ENCODE measurements at regions not wholly inside any gene's neighbourhood (a gene's known extent, or its start where the extent isn't known, plus 50 kb on each side); places are given as distances from the start of the nearest gene placed in this dataset.

- Histone ChIP-seq H3K4me1 (ENCODE audit: control insufficient read depth in 5 of 5, insufficient read depth in 5 of 5, low read length in 5 of 5) (no peaks in the 10 kb centered on the region), H3K27ac (ENCODE audit: low read depth in 1 of 2, low read length in 1 of 2) (no peak overlapping the region), H3K4me3 (no peak overlapping the region), H3K36me3 (ENCODE audit: control insufficient read depth in 4 of 4, insufficient read depth in 4 of 4, low read length in 4 of 4) (no peaks in the 10 kb centered on the region), H3K27me3 (ENCODE audit: control insufficient read depth in 3 of 3, insufficient read depth in 3 of 3, low read length in 2 of 3) (peaks cover 0 to 6% (median 4%) of the 10 kb centered on the region in 3 donors), H3K9ac (ENCODE audit: insufficient read depth in 1 of 2, low read length in 2 of 2) (no peak overlapping the region), H3K9me3 (ENCODE audit: control insufficient read depth in 4 of 4, insufficient read depth in 3 of 4, low read length in 3 of 4) (peaks cover 0 to 2% (median 0%) of the 10 kb centered on the region in 4 donors)
- TF ChIP-seq, protein P1, sequence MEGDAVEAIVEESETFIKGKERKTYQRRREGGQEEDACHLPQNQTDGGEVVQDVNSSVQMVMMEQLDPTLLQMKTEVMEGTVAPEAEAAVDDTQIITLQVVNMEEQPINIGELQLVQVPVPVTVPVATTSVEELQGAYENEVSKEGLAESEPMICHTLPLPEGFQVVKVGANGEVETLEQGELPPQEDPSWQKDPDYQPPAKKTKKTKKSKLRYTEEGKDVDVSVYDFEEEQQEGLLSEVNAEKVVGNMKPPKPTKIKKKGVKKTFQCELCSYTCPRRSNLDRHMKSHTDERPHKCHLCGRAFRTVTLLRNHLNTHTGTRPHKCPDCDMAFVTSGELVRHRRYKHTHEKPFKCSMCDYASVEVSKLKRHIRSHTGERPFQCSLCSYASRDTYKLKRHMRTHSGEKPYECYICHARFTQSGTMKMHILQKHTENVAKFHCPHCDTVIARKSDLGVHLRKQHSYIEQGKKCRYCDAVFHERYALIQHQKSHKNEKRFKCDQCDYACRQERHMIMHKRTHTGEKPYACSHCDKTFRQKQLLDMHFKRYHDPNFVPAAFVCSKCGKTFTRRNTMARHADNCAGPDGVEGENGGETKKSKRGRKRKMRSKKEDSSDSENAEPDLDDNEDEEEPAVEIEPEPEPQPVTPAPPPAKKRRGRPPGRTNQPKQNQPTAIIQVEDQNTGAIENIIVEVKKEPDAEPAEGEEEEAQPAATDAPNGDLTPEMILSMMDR (IDR thresholded peaks at IDR 0.05; ENCODE audit: control extremely low read depth, extremely low read depth) = no peak
- DNase-seq = no peak
- 53 to 60% methylated on average over 4 of the region's 4 CpGs for WGBS, 2 donors
- ATAC-seq (ENCODE audit: insufficient read depth, low FRiP score) = no peak
These were observed 492.9 kb downstream of the VRK1 start for GRCh38 chr14:97290065-97290464.

DNA sequence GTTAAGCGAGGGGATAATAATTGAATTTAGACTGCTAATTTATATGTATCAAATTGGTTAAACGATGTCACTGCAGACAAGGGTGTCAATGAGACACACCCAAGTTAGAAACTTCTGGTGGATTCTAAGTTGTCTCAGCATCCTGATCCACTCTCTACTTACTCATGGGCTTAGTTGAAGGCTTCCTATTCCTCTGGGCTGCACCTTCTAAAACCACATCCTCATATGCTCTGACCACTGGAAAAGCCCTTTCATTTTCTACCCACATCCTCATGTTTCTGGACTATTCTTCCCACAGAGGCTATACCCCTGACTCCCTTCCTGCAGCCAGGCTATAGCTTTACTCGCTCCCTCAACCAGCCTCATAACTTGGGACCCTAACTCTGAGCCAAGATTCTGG is 493.8 kb downstream of the VRK1 start:
- Histone ChIP-seq H3K27me3 (ENCODE audit: control insufficient read depth in 3 of 3, insufficient read depth in 3 of 3, low read length in 2 of 3) (peaks cover 0 to 12% (median 6%) of the 10 kb centered on the region in 3 donors), H3K36me3 (ENCODE audit: control insufficient read depth in 4 of 4, insufficient read depth in 4 of 4, low read length in 4 of 4) (no peaks in the 10 kb centered on the region)

GRCh38 chr14:97293659-97294058 is 496.5 kb downstream of the VRK1 start:
- H3K4me1 ChIP-seq (ENCODE audit: control insufficient read depth in 5 of 5, insufficient read depth in 5 of 5, low read length in 5 of 5) = no peaks in the 10 kb centered on the region
- peaks cover 0 to 16% (median 9%) of the 10 kb centered on the region in 3 donors for H3K27me3 ChIP-seq (ENCODE audit: control insufficient read depth in 3 of 3, insufficient read depth in 3 of 3, low read length in 2 of 3)
- peaks cover 0 to 4% (median 0%) of the 10 kb centered on the region in 4 donors for H3K9me3 ChIP-seq (ENCODE audit: control insufficient read depth in 4 of 4, insufficient read depth in 3 of 4, low read length in 3 of 4)
- no peak overlapping the region for H3K4me3 ChIP-seq
- WGBS, 2 donors = 37 to 77% methylated on average over 1 of the region's 1 CpG
- TF ChIP-seq, protein P1 (IDR thresholded peaks at IDR 0.05; ENCODE audit: control extremely low read depth, extremely low read depth) = no peak
- H3K27ac ChIP-seq (ENCODE audit: low read depth in 1 of 2, low read length in 1 of 2) = no peak overlapping the region
- DNase-seq (no peak), ATAC-seq (ENCODE audit: insufficient read depth, low FRiP score) (no peak)
- H3K36me3 ChIP-seq (ENCODE audit: control insufficient read depth in 4 of 4, insufficient read depth in 4 of 4, low read length in 4 of 4) = no peaks in the 10 kb centered on the region
- no peak overlapping the region for H3K9ac ChIP-seq (ENCODE audit: insufficient read depth in 1 of 2, low read length in 2 of 2)

More for the DNA sequence above, 493.8 kb downstream of the VRK1 start:
- ATAC-seq (ENCODE audit: insufficient read depth, low FRiP score) (no peak), DNase-seq (no peak)
- H3K27ac ChIP-seq (ENCODE audit: low read depth in 1 of 2, low read length in 1 of 2) = no peak overlapping the region
- WGBS, 2 donors = 57 to 76% methylated on average over 3 of the region's 3 CpGs
- H3K9me3 ChIP-seq (ENCODE audit: control insufficient read depth in 4 of 4, insufficient read depth in 3 of 4, low read length in 3 of 4) = peaks cover 0 to 2% (median 0%) of the 10 kb centered on the region in 4 donors
- no peak overlapping the region for H3K9ac ChIP-seq (ENCODE audit: insufficient read depth in 1 of 2, low read length in 2 of 2)
- no peak overlapping the region for H3K4me3 ChIP-seq
- H3K4me1 ChIP-seq (ENCODE audit: control insufficient read depth in 5 of 5, insufficient read depth in 5 of 5, low read length in 5 of 5) = no peaks in the 10 kb centered on the region
- TF ChIP-seq, protein P1 (IDR thresholded peaks at IDR 0.05; ENCODE audit: control extremely low read depth, extremely low read depth) = no peak

GRCh38 chr14:97295108-97295710 is 498.0 kb downstream of the VRK1 start:
- no peaks in the 10 kb centered on the region for H3K36me3 ChIP-seq (ENCODE audit: control insufficient read depth in 4 of 4, insufficient read depth in 4 of 4, low read length in 4 of 4)
- TF ChIP-seq, protein P1 (IDR thresholded peaks at IDR 0.05; ENCODE audit: control extremely low read depth, extremely low read depth) = no peak
- no peak overlapping the region for H3K4me3 ChIP-seq
- no peak overlapping the region for H3K9ac ChIP-seq (ENCODE audit: insufficient read depth in 1 of 2, low read length in 2 of 2)
- DNase-seq (no peak), ATAC-seq (ENCODE audit: insufficient read depth, low FRiP score) (no peak)
- peaks cover 0 to 4% (median 0%) of the 10 kb centered on the region in 4 donors for H3K9me3 ChIP-seq (ENCODE audit: control insufficient read depth in 4 of 4, insufficient read depth in 3 of 4, low read length in 3 of 4)
- no peaks in the 10 kb centered on the region for H3K4me1 ChIP-seq (ENCODE audit: control insufficient read depth in 5 of 5, insufficient read depth in 5 of 5, low read length in 5 of 5)
- WGBS, 2 donors = 68 to 71% methylated on average over 9 of the region's 9 CpGs
- H3K27me3 ChIP-seq (ENCODE audit: control insufficient read depth in 3 of 3, insufficient read depth in 3 of 3, low read length in 2 of 3) = peaks cover 0 to 20% (median 9%) of the 10 kb centered on the region in 3 donors
- no peak overlapping the region for H3K27ac ChIP-seq (ENCODE audit: low read depth in 1 of 2, low read length in 1 of 2)

Measured in lung (tissue), 11 donors.